ENCODE measurements at regions not wholly inside any gene's neighbourhood (a gene's known extent, or its start where the extent isn't known, plus 50 kb on each side); places are given as distances from the start of the nearest gene placed in this dataset.
"Not testable (repeated sequence)": the region's sequence is repeated elsewhere in the genome, so short reads cannot be mapped to it uniquely, and the experiment has no call there.

DNA sequence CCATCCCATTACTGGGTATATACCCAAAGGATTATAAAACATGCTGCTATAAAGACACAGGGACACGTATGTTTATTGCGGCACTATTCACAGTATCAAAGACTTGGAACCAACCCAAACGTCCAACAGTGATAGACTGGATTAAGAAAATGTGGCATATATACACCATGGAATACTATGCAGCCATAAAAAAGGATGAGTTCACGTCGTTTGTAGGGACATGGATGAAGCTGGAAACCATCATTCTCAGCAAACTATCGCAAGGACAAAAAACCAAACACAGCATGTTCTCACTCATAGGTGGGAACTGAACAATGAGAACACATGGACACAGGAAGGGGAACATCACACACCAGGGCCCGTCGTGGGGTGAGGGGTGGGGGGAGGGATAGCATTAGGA is 106.1 kb downstream of the CHD1L start:
- not testable (repeated sequence) for H3K4me3 ChIP-seq (replicated peaks; ENCODE audit: low read depth, low read length); DNase-seq (ENCODE audit: extremely low read depth, low read depth)

GRCh38 chr1:147349533-147349932 is 107.0 kb downstream of the CHD1L start:
- DNase-seq (ENCODE audit: extremely low read depth, low read depth), result no peak
- TF ChIP-seq, protein P1, sequence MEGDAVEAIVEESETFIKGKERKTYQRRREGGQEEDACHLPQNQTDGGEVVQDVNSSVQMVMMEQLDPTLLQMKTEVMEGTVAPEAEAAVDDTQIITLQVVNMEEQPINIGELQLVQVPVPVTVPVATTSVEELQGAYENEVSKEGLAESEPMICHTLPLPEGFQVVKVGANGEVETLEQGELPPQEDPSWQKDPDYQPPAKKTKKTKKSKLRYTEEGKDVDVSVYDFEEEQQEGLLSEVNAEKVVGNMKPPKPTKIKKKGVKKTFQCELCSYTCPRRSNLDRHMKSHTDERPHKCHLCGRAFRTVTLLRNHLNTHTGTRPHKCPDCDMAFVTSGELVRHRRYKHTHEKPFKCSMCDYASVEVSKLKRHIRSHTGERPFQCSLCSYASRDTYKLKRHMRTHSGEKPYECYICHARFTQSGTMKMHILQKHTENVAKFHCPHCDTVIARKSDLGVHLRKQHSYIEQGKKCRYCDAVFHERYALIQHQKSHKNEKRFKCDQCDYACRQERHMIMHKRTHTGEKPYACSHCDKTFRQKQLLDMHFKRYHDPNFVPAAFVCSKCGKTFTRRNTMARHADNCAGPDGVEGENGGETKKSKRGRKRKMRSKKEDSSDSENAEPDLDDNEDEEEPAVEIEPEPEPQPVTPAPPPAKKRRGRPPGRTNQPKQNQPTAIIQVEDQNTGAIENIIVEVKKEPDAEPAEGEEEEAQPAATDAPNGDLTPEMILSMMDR (IDR thresholded peaks at IDR 0.05; ENCODE audit: low read depth, low read length, missing control alignments), result no peak

GRCh38 chr1:147351140-147351835 is 108.8 kb downstream of the CHD1L start:
- TF ChIP-seq, protein P1 (IDR thresholded peaks at IDR 0.05; ENCODE audit: low read depth, low read length, missing control alignments), result no peak
- no peak for DNase-seq (ENCODE audit: extremely low read depth, low read depth)
- no peak overlapping the region for H3K4me3 ChIP-seq (replicated peaks; ENCODE audit: low read depth, low read length)

More at GRCh38 chr1:147349533-147349932, 107.0 kb downstream of the CHD1L start:
- H3K4me3 ChIP-seq (replicated peaks; ENCODE audit: low read depth, low read length), result no peak overlapping the region

DNA sequence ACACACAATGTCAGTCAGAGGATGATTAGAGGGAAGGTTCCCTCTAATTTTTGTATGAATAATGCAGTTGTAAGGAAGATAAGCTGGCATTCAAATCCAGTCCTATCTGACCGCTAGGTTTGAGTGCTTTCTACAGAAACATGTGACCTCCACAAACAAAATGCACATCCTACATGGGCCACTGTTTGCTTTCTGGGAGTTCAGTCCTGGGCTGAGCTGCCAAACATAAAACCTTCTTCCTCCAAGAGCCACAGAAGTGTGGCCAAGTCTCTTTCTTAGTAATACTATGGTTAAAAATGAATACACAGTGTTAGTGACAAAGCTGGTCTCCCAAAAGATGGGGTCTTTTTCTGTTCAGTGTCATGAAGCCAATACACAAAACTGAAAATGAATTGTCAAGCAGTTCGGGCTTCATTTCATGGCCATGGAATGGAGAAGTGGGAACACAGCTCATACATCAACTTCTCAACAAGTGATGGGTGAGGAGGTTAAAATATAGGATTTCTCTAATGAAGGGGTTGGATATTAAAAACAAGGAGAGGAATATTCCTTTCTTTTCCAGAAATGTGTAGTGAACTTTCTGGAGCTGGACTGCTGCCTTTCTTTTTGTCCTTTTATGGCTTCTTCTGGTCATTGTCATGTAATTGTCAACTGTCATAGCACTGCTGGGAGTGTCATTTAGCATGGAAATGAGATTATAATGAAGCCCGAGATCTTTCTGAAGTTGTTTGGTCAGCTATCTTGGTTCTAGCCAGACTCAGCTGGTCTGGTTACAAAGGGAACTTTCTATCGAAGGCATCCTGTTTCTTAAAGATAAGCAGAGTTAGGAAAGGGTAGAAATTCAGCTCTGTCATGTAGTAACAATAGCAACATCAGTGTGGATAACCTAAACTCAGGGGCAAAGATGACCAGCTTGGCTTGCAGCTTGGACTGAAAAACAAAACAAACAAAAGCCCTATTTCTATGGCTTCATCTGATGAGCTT is 135.1 kb downstream of the CHD1L start:
- TF ChIP-seq, protein P1 (IDR thresholded peaks at IDR 0.05; ENCODE audit: low read depth, low read length, missing control alignments), result no peak
- no peak overlapping the region for H3K4me3 ChIP-seq (replicated peaks; ENCODE audit: low read depth, low read length)
- DNase-seq (ENCODE audit: extremely low read depth, low read depth), result no peak

DNA sequence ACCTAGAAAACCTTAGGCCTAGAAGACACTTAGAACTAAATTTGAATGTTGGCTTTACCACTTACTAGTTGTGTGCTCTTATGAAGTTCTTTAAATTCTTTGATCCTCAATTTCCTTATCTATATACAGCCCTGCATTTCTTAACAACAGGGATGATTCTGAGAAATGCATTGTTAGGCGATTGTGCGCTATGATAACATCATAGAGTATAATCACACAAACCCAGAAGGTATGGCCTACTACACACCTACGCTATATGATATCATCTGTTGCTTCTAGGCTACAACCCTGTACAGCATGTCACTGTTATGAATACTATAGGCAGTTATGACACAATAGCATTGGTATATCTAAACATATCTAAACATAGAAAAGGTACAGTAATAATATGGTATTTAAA is 137.4 kb downstream of the CHD1L start:
- no peak for DNase-seq (ENCODE audit: extremely low read depth, low read depth)
- TF ChIP-seq, protein P1 (IDR thresholded peaks at IDR 0.05; ENCODE audit: low read depth, low read length, missing control alignments), result no peak

GRCh38 chr1:147384804-147385203 is 142.3 kb downstream of the CHD1L start:
- no peak for DNase-seq (ENCODE audit: extremely low read depth, low read depth)
- TF ChIP-seq, protein P1 (IDR thresholded peaks at IDR 0.05; ENCODE audit: low read depth, low read length, missing control alignments), result no peak
- H3K4me3 ChIP-seq (replicated peaks; ENCODE audit: low read depth, low read length), result no peak overlapping the region

More for the DNA sequence above, 137.4 kb downstream of the CHD1L start:
- H3K4me3 ChIP-seq (replicated peaks; ENCODE audit: low read depth, low read length), result no peak overlapping the region

DNA sequence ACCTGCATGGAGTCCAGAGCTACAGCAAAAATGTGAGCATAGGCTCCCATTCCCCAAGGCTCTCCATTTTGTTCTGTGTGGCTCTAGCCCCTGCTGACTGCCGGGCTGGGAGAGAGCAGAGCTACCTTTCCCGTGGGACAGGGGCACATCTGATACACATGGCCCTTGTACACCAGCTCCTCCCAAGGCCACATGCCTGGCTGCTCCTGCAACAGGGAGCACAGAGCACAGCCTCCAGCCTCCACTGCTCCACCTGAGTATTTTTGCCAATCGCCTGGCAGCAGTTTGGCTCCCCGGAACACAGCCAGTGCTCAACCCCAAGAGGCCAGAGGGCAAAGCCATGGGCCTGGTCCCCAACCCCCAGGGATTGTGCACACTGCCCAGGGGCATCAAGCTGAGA is 146.5 kb downstream of the CHD1L start:
- TF ChIP-seq, protein P1 (IDR thresholded peaks at IDR 0.05; ENCODE audit: low read depth, low read length, missing control alignments), result no peak
- H3K4me3 ChIP-seq (replicated peaks; ENCODE audit: low read depth, low read length), result no peak overlapping the region
- no peak for DNase-seq (ENCODE audit: extremely low read depth, low read depth)
